ENCODE measurements at regions not wholly inside any gene's neighbourhood (a gene's known extent, or its start where the extent isn't known, plus 50 kb on each side); places are given as distances from the start of the nearest gene placed in this dataset.

- no peak for DNase-seq (ENCODE audit: low read depth)
Observed at GRCh38 chr15:77753281-77753873, 120.7 kb upstream of the LINGO1 start.

GRCh38 chr15:77749998-77750540, 117.4 kb upstream of the LINGO1 start:
- no peak for DNase-seq (ENCODE audit: low read depth)

GRCh38 chr15:77749236-77749997, 116.7 kb upstream of the LINGO1 start:
- no peak for DNase-seq (ENCODE audit: low read depth)

GRCh38 chr15:77748078-77749064, 115.7 kb upstream of the LINGO1 start:
- no peak for DNase-seq (ENCODE audit: low read depth)

- no peak for DNase-seq (ENCODE audit: low read depth)
Observed at GRCh38 chr15:77747175-77748077, 114.7 kb upstream of the LINGO1 start.

GRCh38 chr15:77746254-77747174, 113.8 kb upstream of the LINGO1 start:
- DNase-seq (ENCODE audit: low read depth), result no peak

- no peak for DNase-seq (ENCODE audit: low read depth)
Observed at GRCh38 chr15:77744398-77744797, 111.7 kb upstream of the LINGO1 start.

GRCh38 chr15:77742570-77742969, 109.9 kb upstream of the LINGO1 start:
- DNase-seq (ENCODE audit: low read depth), result no peak

- DNase-seq (ENCODE audit: low read depth), result no peak
Observed at GRCh38 chr15:77742127-77742526, 109.4 kb upstream of the LINGO1 start.

GRCh38 chr15:77741106-77741505, 108.4 kb upstream of the LINGO1 start:
- no peak for DNase-seq (ENCODE audit: low read depth)

GRCh38 chr15:77739591-77740378, 107.1 kb upstream of the LINGO1 start:
- DNase-seq (ENCODE audit: low read depth), result no peak

GRCh38 chr15:77738441-77739302, 106.0 kb upstream of the LINGO1 start:
- DNase-seq (ENCODE audit: low read depth), result no peak

- no peak for DNase-seq (ENCODE audit: low read depth)
Observed at GRCh38 chr15:77738038-77738370, 105.3 kb upstream of the LINGO1 start.

GRCh38 chr15:77737238-77738037, 104.7 kb upstream of the LINGO1 start:
- DNase-seq (ENCODE audit: low read depth), result no peak

- no peak for DNase-seq (ENCODE audit: low read depth)
Observed at GRCh38 chr15:77734306-77734705, 101.6 kb upstream of the LINGO1 start.

GRCh38 chr15:77733579-77734300, 101.0 kb upstream of the LINGO1 start:
- no peak for DNase-seq (ENCODE audit: low read depth)
